ENCODE measurements at regions not wholly inside any gene's neighbourhood (a gene's known extent, or its start where the extent isn't known, plus 50 kb on each side); places are given as distances from the start of the nearest gene placed in this dataset.

- TF ChIP-seq ZNF843 (tag by site-specific recombination; IDR thresholded peaks at IDR 0.05) = no peak
Measured at GRCh38 chr5:124689653-124690052, 56.8 kb downstream of the ZNF608 start (continued).

GRCh38 chr5:124686239-124687004 is 60.0 kb downstream of the ZNF608 start:
- CTCF ChIA-PET = interaction anchor here (1.1 kb wide), 1 partner anchor 16 kb away, joined by 3 read pairs; no protein-coding TSS in a partner anchor
- TF ChIP-seq ZNF292 (tag by site-specific recombination; IDR thresholded peaks at IDR 0.05; ENCODE audit: borderline replicate concordance, low read depth) = no peak
- peak; percentile 37; the same call in 1 of the 2 replicates for TF ChIP-seq PRDM1 (tag by site-specific recombination; IDR thresholded peaks at IDR 0.05)
- POLR2A ChIA-PET = no interaction called here

GRCh38 chr5:124685404-124685930 is 61.0 kb downstream of the ZNF608 start:
- no peaks in the 10 kb centered on the region for H3K36me3 ChIP-seq (ENCODE audit: control insufficient read depth in 2 of 2, insufficient read depth in 1 of 2, low read length in 2 of 2)
- H3K4me1 ChIP-seq (ENCODE audit: control insufficient read depth, insufficient read depth, low read length) = peaks cover 30% of the 10 kb centered on the region
- H3K4me3 ChIP-seq (ENCODE audit: low read depth, low read length) = no peak overlapping the region
- ChIA-PET CTCF (no interaction called here), POLR2A (no interaction called here)
- TF ChIP-seq KLF16 (tag by site-specific recombination; IDR thresholded peaks at IDR 0.05) = no peak
- TF ChIP-seq ZNF248 (tag by site-specific recombination; IDR thresholded peaks at IDR 0.05) = no peak
- TF ChIP-seq ZNF596 (tag by site-specific recombination; IDR thresholded peaks at IDR 0.05) = no peak
- TF ChIP-seq ZNF600 (tag by site-specific recombination; IDR thresholded peaks at IDR 0.05) = peak; percentile 47; the same call in 1 of the 2 replicates
- no peak for TF ChIP-seq ZNF114 (tag by site-specific recombination; IDR thresholded peaks at IDR 0.05)
- H3K27ac ChIP-seq (ENCODE audit: extremely low read depth, low read depth, low read length) = no peak overlapping the region
- H3K9me3 ChIP-seq (ENCODE audit: control insufficient read depth, insufficient read depth, low read depth, low read length) = no peaks in the 10 kb centered on the region

More at GRCh38 chr5:124686239-124687004, 60.0 kb downstream of the ZNF608 start:
- H3K9me3 ChIP-seq (ENCODE audit: control insufficient read depth, insufficient read depth, low read depth, low read length) = no peaks in the 10 kb centered on the region
- H3K36me3 ChIP-seq (ENCODE audit: control insufficient read depth in 2 of 2, insufficient read depth in 1 of 2, low read length in 2 of 2) = no peaks in the 10 kb centered on the region
- no peak overlapping the region for H3K27ac ChIP-seq (ENCODE audit: extremely low read depth, low read depth, low read length)
- H3K4me3 ChIP-seq (ENCODE audit: low read depth, low read length) = no peak overlapping the region
- H3K4me1 ChIP-seq (ENCODE audit: control insufficient read depth, insufficient read depth, low read length) = peaks cover 30% of the 10 kb centered on the region

GRCh38 chr5:124683917-124684555 is 62.4 kb downstream of the ZNF608 start:
- Histone ChIP-seq H3K9me3 (ENCODE audit: control insufficient read depth, insufficient read depth, low read depth, low read length) (no peaks in the 10 kb centered on the region), H3K36me3 (ENCODE audit: control insufficient read depth in 2 of 2, insufficient read depth in 1 of 2, low read length in 2 of 2) (no peaks in the 10 kb centered on the region), H3K27ac (ENCODE audit: extremely low read depth, low read depth, low read length) (no peak overlapping the region), H3K4me1 (ENCODE audit: control insufficient read depth, insufficient read depth, low read length) (peaks cover 30% of the 10 kb centered on the region), H3K4me3 (ENCODE audit: low read depth, low read length) (no peak overlapping the region)
- no peak for TF ChIP-seq ZNF558 (tag by site-specific recombination; IDR thresholded peaks at IDR 0.05)
- TF ChIP-seq ZNF624 (tag by site-specific recombination; IDR thresholded peaks at IDR 0.05) = no peak
- no peak for TF ChIP-seq ZNF223 (tag by site-specific recombination; IDR thresholded peaks at IDR 0.05)
- ChIA-PET CTCF (no interaction called here), POLR2A (no interaction called here)

GRCh38 chr5:124679578-124680199 is 66.8 kb downstream of the ZNF608 start:
- H3K36me3 ChIP-seq (ENCODE audit: control insufficient read depth in 2 of 2, insufficient read depth in 1 of 2, low read length in 2 of 2) = no peaks in the 10 kb centered on the region
- H3K4me1 ChIP-seq (ENCODE audit: control insufficient read depth, insufficient read depth, low read length) = peaks cover 41% of the 10 kb centered on the region

More at GRCh38 chr5:124679578-124680199, 66.8 kb downstream of the ZNF608 start:
- ChIA-PET CTCF (interaction anchor here (0.9 to 1.1 kb wide), 2 partner anchors 9 to 26 kb away, joined by 3 read pairs; no protein-coding TSS in a partner anchor), POLR2A (no interaction called here)
- TF ChIP-seq ZNF202 (tag by site-specific recombination; IDR thresholded peaks at IDR 0.05; ENCODE audit: borderline replicate concordance) (no peak), ZNF449 (tag by site-specific recombination; IDR thresholded peaks at IDR 0.05) (peak; percentile 91)
- Histone ChIP-seq H3K9me3 (ENCODE audit: control insufficient read depth, insufficient read depth, low read depth, low read length) (no peaks in the 10 kb centered on the region), H3K4me3 (ENCODE audit: low read depth, low read length) (no peak overlapping the region), H3K27ac (ENCODE audit: extremely low read depth, low read depth, low read length) (no peak overlapping the region)

Measured in HEK293 (cell line).